ENCODE measurements at regions not wholly inside any gene's neighbourhood (a gene's known extent, or its start where the extent isn't known, plus 50 kb on each side); places are given as distances from the start of the nearest gene placed in this dataset.

GRCh38 chr1:30379684-30380624 is 343.4 kb downstream of the MATN1 start:
- no peak overlapping the region for H3K9ac ChIP-seq (ENCODE audit: low read depth in 1 of 2, low read length in 2 of 2)
- no peaks in the 10 kb centered on the region for H3K36me3 ChIP-seq (ENCODE audit: control insufficient read depth in 1 of 2, insufficient read depth in 2 of 2, low read length in 2 of 2)
- H3K27ac ChIP-seq (ENCODE audit: low read depth, low read length) = no peak overlapping the region
- H3K9me3 ChIP-seq (ENCODE audit: control insufficient read depth in 1 of 2, low read length in 2 of 2) = no peaks in the 10 kb centered on the region
- peaks cover 3 to 15% of the 10 kb centered on the region in 2 donors for H3K27me3 ChIP-seq (ENCODE audit: control insufficient read depth in 1 of 2, insufficient read depth in 2 of 2, low read length in 2 of 2)
- H3K4me1 ChIP-seq (ENCODE audit: control insufficient read depth in 1 of 2, insufficient read depth in 2 of 2, low read length in 2 of 2) = peaks cover 0 to 3% of the 10 kb centered on the region in 2 donors
- H3K4me3 ChIP-seq (ENCODE audit: low read depth in 1 of 2, low read length in 2 of 2) = no peak overlapping the region

- H3K36me3 ChIP-seq (ENCODE audit: control insufficient read depth in 1 of 2, insufficient read depth in 2 of 2, low read length in 2 of 2) = no peaks in the 10 kb centered on the region
- peaks cover 0 to 3% of the 10 kb centered on the region in 2 donors for H3K4me1 ChIP-seq (ENCODE audit: control insufficient read depth in 1 of 2, insufficient read depth in 2 of 2, low read length in 2 of 2)
- H3K9ac ChIP-seq (ENCODE audit: low read depth in 1 of 2, low read length in 2 of 2) = no peak overlapping the region
- no peaks in the 10 kb centered on the region for H3K9me3 ChIP-seq (ENCODE audit: control insufficient read depth in 1 of 2, low read length in 2 of 2)
- peaks cover 3 to 15% of the 10 kb centered on the region in 2 donors for H3K27me3 ChIP-seq (ENCODE audit: control insufficient read depth in 1 of 2, insufficient read depth in 2 of 2, low read length in 2 of 2)
- no peak overlapping the region for H3K4me3 ChIP-seq (ENCODE audit: low read depth in 1 of 2, low read length in 2 of 2)
- no peak overlapping the region for H3K27ac ChIP-seq (ENCODE audit: low read depth, low read length)
Observed at GRCh38 chr1:30378991-30379581, 344.3 kb downstream of the MATN1 start.

GRCh38 chr1:30378003-30378596 is 345.3 kb downstream of the MATN1 start:
- Histone ChIP-seq H3K4me1 (ENCODE audit: control insufficient read depth in 1 of 2, insufficient read depth in 2 of 2, low read length in 2 of 2) (peaks cover 0 to 3% of the 10 kb centered on the region in 2 donors), H3K36me3 (ENCODE audit: control insufficient read depth in 1 of 2, insufficient read depth in 2 of 2, low read length in 2 of 2) (no peaks in the 10 kb centered on the region), H3K9me3 (ENCODE audit: control insufficient read depth in 1 of 2, low read length in 2 of 2) (no peaks in the 10 kb centered on the region), H3K4me3 (ENCODE audit: low read depth in 1 of 2, low read length in 2 of 2) (no peak overlapping the region), H3K9ac (ENCODE audit: low read depth in 1 of 2, low read length in 2 of 2) (no peak overlapping the region), H3K27ac (ENCODE audit: low read depth, low read length) (no peak overlapping the region), H3K27me3 (ENCODE audit: control insufficient read depth in 1 of 2, insufficient read depth in 2 of 2, low read length in 2 of 2) (peaks cover 3 to 15% of the 10 kb centered on the region in 2 donors)

- H3K27ac ChIP-seq (ENCODE audit: low read depth, low read length) = no peak overlapping the region
- H3K4me3 ChIP-seq (ENCODE audit: low read depth in 1 of 2, low read length in 2 of 2) = no peak overlapping the region
- H3K4me1 ChIP-seq (ENCODE audit: control insufficient read depth in 1 of 2, insufficient read depth in 2 of 2, low read length in 2 of 2) = peaks cover 0 to 3% of the 10 kb centered on the region in 2 donors
- H3K36me3 ChIP-seq (ENCODE audit: control insufficient read depth in 1 of 2, insufficient read depth in 2 of 2, low read length in 2 of 2) = no peaks in the 10 kb centered on the region
- H3K9ac ChIP-seq (ENCODE audit: low read depth in 1 of 2, low read length in 2 of 2) = no peak overlapping the region
- no peaks in the 10 kb centered on the region for H3K9me3 ChIP-seq (ENCODE audit: control insufficient read depth in 1 of 2, low read length in 2 of 2)
- peaks cover 3 to 20% of the 10 kb centered on the region in 2 donors for H3K27me3 ChIP-seq (ENCODE audit: control insufficient read depth in 1 of 2, insufficient read depth in 2 of 2, low read length in 2 of 2)
Observed at GRCh38 chr1:30377230-30378002, 346.0 kb downstream of the MATN1 start.

GRCh38 chr1:30376054-30376697 is 347.2 kb downstream of the MATN1 start:
- H3K27me3 ChIP-seq (ENCODE audit: control insufficient read depth in 1 of 2, insufficient read depth in 2 of 2, low read length in 2 of 2) = peaks cover under 1 to 12% of the 10 kb centered on the region in 2 donors

GRCh38 chr1:30375156-30375555 is 348.2 kb downstream of the MATN1 start:
- H3K9me3 ChIP-seq (ENCODE audit: control insufficient read depth in 1 of 2, low read length in 2 of 2) = no peaks in the 10 kb centered on the region
- no peak overlapping the region for H3K4me3 ChIP-seq (ENCODE audit: low read depth in 1 of 2, low read length in 2 of 2)
- H3K9ac ChIP-seq (ENCODE audit: low read depth in 1 of 2, low read length in 2 of 2) = no peak overlapping the region

More at GRCh38 chr1:30376054-30376697, 347.2 kb downstream of the MATN1 start:
- no peak overlapping the region for H3K27ac ChIP-seq (ENCODE audit: low read depth, low read length)
- no peaks in the 10 kb centered on the region for H3K9me3 ChIP-seq (ENCODE audit: control insufficient read depth in 1 of 2, low read length in 2 of 2)
- H3K4me1 ChIP-seq (ENCODE audit: control insufficient read depth in 1 of 2, insufficient read depth in 2 of 2, low read length in 2 of 2) = peaks cover 0 to 3% of the 10 kb centered on the region in 2 donors
- H3K4me3 ChIP-seq (ENCODE audit: low read depth in 1 of 2, low read length in 2 of 2) = no peak overlapping the region
- H3K36me3 ChIP-seq (ENCODE audit: control insufficient read depth in 1 of 2, insufficient read depth in 2 of 2, low read length in 2 of 2) = no peaks in the 10 kb centered on the region
- no peak overlapping the region for H3K9ac ChIP-seq (ENCODE audit: low read depth in 1 of 2, low read length in 2 of 2)

GRCh38 chr1:30374400-30375070 is 348.9 kb downstream of the MATN1 start:
- no peaks in the 10 kb centered on the region for H3K4me1 ChIP-seq (ENCODE audit: control insufficient read depth in 1 of 2, insufficient read depth in 2 of 2, low read length in 2 of 2)
- no peaks in the 10 kb centered on the region for H3K36me3 ChIP-seq (ENCODE audit: control insufficient read depth in 1 of 2, insufficient read depth in 2 of 2, low read length in 2 of 2)
- H3K4me3 ChIP-seq (ENCODE audit: low read depth in 1 of 2, low read length in 2 of 2) = no peak overlapping the region
- no peaks in the 10 kb centered on the region for H3K9me3 ChIP-seq (ENCODE audit: control insufficient read depth in 1 of 2, low read length in 2 of 2)
- no peak overlapping the region for H3K27ac ChIP-seq (ENCODE audit: low read depth, low read length)
- H3K9ac ChIP-seq (ENCODE audit: low read depth in 1 of 2, low read length in 2 of 2) = no peak overlapping the region
- peaks cover 0 to 12% of the 10 kb centered on the region in 2 donors for H3K27me3 ChIP-seq (ENCODE audit: control insufficient read depth in 1 of 2, insufficient read depth in 2 of 2, low read length in 2 of 2)

More at GRCh38 chr1:30375156-30375555, 348.2 kb downstream of the MATN1 start:
- Histone ChIP-seq H3K36me3 (ENCODE audit: control insufficient read depth in 1 of 2, insufficient read depth in 2 of 2, low read length in 2 of 2) (no peaks in the 10 kb centered on the region), H3K4me1 (ENCODE audit: control insufficient read depth in 1 of 2, insufficient read depth in 2 of 2, low read length in 2 of 2) (peaks cover 0 to 2% of the 10 kb centered on the region in 2 donors), H3K27ac (ENCODE audit: low read depth, low read length) (no peak overlapping the region), H3K27me3 (ENCODE audit: control insufficient read depth in 1 of 2, insufficient read depth in 2 of 2, low read length in 2 of 2) (peaks cover 0 to 12% of the 10 kb centered on the region in 2 donors)

- Histone ChIP-seq H3K9ac (ENCODE audit: low read depth in 1 of 2, low read length in 2 of 2) (no peak overlapping the region), H3K27me3 (ENCODE audit: control insufficient read depth in 1 of 2, insufficient read depth in 2 of 2, low read length in 2 of 2) (peaks cover 0 to 12% of the 10 kb centered on the region in 2 donors), H3K4me3 (ENCODE audit: low read depth in 1 of 2, low read length in 2 of 2) (no peak overlapping the region), H3K27ac (ENCODE audit: low read depth, low read length) (no peak overlapping the region), H3K4me1 (ENCODE audit: control insufficient read depth in 1 of 2, insufficient read depth in 2 of 2, low read length in 2 of 2) (no peaks in the 10 kb centered on the region), H3K9me3 (ENCODE audit: control insufficient read depth in 1 of 2, low read length in 2 of 2) (no peaks in the 10 kb centered on the region), H3K36me3 (ENCODE audit: control insufficient read depth in 1 of 2, insufficient read depth in 2 of 2, low read length in 2 of 2) (no peaks in the 10 kb centered on the region)
Observed at GRCh38 chr1:30373471-30374399, 349.6 kb downstream of the MATN1 start.

Measured in duodenal mucosa (tissue), 2 donors.